ENCODE measurements at regions not wholly inside any gene's neighbourhood (a gene's known extent, or its start where the extent isn't known, plus 50 kb on each side); places are given as distances from the start of the nearest gene placed in this dataset.

- DNase-seq, result no peak
Measured at GRCh38 chr1:173405834-173406233, 71.3 kb upstream of the PRDX6 start.

GRCh38 chr1:173406783-173407230 lies 70.3 kb upstream of the PRDX6 start:
- DNase-seq, result no peak

- DNase-seq, result no peak
Measured at GRCh38 chr1:173407846-173408245, 69.3 kb upstream of the PRDX6 start.

- no peak for DNase-seq
Measured at GRCh38 chr1:173408886-173409285, 68.2 kb upstream of the PRDX6 start.

- DNase-seq, result no peak
Measured at GRCh38 chr1:173409613-173410012, 67.5 kb upstream of the PRDX6 start.

- DNase-seq, result no peak
Measured at GRCh38 chr1:173410133-173410793, 66.9 kb upstream of the PRDX6 start.

GRCh38 chr1:173410794-173411236 lies 66.3 kb upstream of the PRDX6 start:
- no peak for DNase-seq

- DNase-seq, result no peak
Measured at GRCh38 chr1:173411835-173412742, 65.0 kb upstream of the PRDX6 start.

- no peak for DNase-seq
Measured at GRCh38 chr1:173413271-173413707, 63.8 kb upstream of the PRDX6 start.

- DNase-seq, result no peak
Measured at GRCh38 chr1:173414136-173414535, 63.0 kb upstream of the PRDX6 start.

- no peak for DNase-seq
Measured at GRCh38 chr1:173414539-173415226, 62.5 kb upstream of the PRDX6 start.

GRCh38 chr1:173415490-173415889 lies 61.6 kb upstream of the PRDX6 start:
- DNase-seq, result no peak

GRCh38 chr1:173415905-173416450 lies 61.2 kb upstream of the PRDX6 start:
- no peak for DNase-seq

- no peak for DNase-seq
Measured at GRCh38 chr1:173417563-173417962, 59.6 kb upstream of the PRDX6 start.

GRCh38 chr1:173418107-173418985 lies 58.8 kb upstream of the PRDX6 start:
- no peak for DNase-seq

- peak; percentile 82 for DNase-seq
Measured at GRCh38 chr1:173420330-173420806, 56.8 kb upstream of the PRDX6 start.

- no peak for DNase-seq
Measured at GRCh38 chr1:173421286-173421685, 55.8 kb upstream of the PRDX6 start.

- DNase-seq, result no peak
Measured at GRCh38 chr1:173421789-173422188, 55.3 kb upstream of the PRDX6 start.

- DNase-seq, result no peak
Measured at GRCh38 chr1:173422456-173422976, 54.6 kb upstream of the PRDX6 start.

GRCh38 chr1:173423291-173423690 lies 53.8 kb upstream of the PRDX6 start:
- no peak for DNase-seq

GRCh38 chr1:173424143-173424542 lies 53.0 kb upstream of the PRDX6 start:
- DNase-seq, result no peak
